ENCODE measurements at regions not wholly inside any gene's neighbourhood (a gene's known extent, or its start where the extent isn't known, plus 50 kb on each side); places are given as distances from the start of the nearest gene placed in this dataset.

DNA sequence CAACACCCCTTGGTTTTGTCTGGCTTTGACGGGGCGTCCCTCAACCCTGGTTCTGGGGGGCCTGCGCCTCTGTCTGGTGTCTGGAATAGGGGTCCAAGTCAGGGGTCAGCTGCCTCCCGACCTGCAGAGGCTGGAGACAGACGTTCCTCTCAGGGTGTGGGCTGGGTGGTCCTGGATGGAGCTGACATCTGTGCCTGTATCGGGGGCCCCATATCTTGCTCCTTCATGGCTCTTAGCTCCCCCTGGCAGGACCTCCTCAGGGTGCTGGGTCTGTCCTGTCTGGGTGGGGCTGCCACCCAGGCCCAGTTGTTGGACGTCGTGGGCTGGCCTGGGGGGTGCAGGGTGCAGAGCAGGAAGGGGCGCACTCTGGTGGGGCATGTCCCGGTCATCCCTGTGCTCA, 374.8 kb downstream of the TMEM121 start:
- TF ChIP-seq, protein P1, sequence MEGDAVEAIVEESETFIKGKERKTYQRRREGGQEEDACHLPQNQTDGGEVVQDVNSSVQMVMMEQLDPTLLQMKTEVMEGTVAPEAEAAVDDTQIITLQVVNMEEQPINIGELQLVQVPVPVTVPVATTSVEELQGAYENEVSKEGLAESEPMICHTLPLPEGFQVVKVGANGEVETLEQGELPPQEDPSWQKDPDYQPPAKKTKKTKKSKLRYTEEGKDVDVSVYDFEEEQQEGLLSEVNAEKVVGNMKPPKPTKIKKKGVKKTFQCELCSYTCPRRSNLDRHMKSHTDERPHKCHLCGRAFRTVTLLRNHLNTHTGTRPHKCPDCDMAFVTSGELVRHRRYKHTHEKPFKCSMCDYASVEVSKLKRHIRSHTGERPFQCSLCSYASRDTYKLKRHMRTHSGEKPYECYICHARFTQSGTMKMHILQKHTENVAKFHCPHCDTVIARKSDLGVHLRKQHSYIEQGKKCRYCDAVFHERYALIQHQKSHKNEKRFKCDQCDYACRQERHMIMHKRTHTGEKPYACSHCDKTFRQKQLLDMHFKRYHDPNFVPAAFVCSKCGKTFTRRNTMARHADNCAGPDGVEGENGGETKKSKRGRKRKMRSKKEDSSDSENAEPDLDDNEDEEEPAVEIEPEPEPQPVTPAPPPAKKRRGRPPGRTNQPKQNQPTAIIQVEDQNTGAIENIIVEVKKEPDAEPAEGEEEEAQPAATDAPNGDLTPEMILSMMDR (IDR thresholded peaks at IDR 0.05), result no peak
- TF ChIP-seq POLR2AphosphoS5 (IDR thresholded peaks at IDR 0.05), result no peak
- TF ChIP-seq POLR2A (IDR thresholded peaks at IDR 0.05), result no peak
- no peak for TF ChIP-seq EP300 (IDR thresholded peaks at IDR 0.05)
